ENCODE measurements at regions not wholly inside any gene's neighbourhood (a gene's known extent, or its start where the extent isn't known, plus 50 kb on each side); places are given as distances from the start of the nearest gene placed in this dataset.
"Not testable (repeated sequence)": the region's sequence is repeated elsewhere in the genome, so short reads cannot be mapped to it uniquely, and the experiment has no call there.

- no peak for DNase-seq (ENCODE audit: missing footprints)
- intact Hi-C loops (cut with DNase I) = no loop called here
- ATAC-seq = no peak
These were observed 102.6 kb downstream of the CAAP1 start for GRCh38 chr9:26789959-26790358.

- intact Hi-C loops (cut with DNase I) = no loop called here
- ATAC-seq = no peak
These were observed 106.0 kb downstream of the CAAP1 start for GRCh38 chr9:26786564-26786963.

GRCh38 chr9:26782899-26783298 lies 109.7 kb downstream of the CAAP1 start:
- intact Hi-C loops (cut with DNase I) = no loop called here
- ATAC-seq = no peak
- DNase-seq (ENCODE audit: missing footprints) = no peak

More at GRCh38 chr9:26786564-26786963, 106.0 kb downstream of the CAAP1 start:
- no peak for DNase-seq (ENCODE audit: missing footprints)

- DNase-seq (ENCODE audit: missing footprints) (no peak), ATAC-seq (no peak)
- intact Hi-C loops (cut with DNase I) = no loop called here
These were observed 110.7 kb downstream of the CAAP1 start for GRCh38 chr9:26781906-26782305.

DNA sequence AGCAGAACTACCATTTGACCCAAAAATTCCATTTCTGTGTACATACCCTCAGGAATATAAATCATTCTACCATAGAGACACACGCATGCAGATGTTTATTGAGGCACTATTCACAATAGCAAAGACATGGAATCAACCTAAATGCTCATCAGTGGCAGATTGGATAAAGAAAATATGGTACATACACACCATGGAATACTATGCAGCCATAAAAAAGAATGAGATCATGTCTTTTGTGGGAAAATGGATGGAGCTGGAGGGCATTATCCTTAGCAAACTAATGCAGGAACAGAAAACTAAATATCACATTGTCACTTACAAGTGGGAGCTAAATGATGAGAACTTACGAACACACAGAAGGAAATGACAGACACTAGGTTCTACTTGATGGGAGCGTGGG lies 112.3 kb downstream of the CAAP1 start:
- DNase-seq (ENCODE audit: missing footprints); ATAC-seq; intact Hi-C loops (cut with DNase I): not testable (repeated sequence)

- intact Hi-C loops (cut with DNase I) = no loop called here
- no peak for ATAC-seq
- no peak for DNase-seq (ENCODE audit: missing footprints)
These were observed 113.5 kb downstream of the CAAP1 start for GRCh38 chr9:26779062-26779461.

DNA sequence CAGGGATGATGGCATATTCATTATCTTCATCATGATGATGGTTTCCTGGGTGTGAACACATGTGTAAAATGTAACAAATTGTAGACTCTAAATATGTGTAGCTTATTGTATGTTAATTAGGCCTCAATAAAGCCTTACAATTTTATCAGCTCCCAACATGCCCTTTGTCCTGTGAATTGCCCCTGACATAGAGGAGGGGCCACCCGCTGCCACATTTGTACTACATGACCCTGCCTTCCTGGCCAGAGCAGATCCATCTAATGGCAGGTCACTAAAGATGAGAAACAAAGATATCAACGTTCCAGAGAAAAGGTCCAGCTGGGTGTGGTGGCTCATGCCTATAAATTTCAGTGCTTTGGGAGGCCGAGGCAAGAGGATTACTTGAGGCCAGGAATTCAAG lies 117.2 kb downstream of the CAAP1 start:
- DNase-seq (ENCODE audit: missing footprints) = no peak
- intact Hi-C loops (cut with DNase I) = no loop called here
- no peak for ATAC-seq

DNA sequence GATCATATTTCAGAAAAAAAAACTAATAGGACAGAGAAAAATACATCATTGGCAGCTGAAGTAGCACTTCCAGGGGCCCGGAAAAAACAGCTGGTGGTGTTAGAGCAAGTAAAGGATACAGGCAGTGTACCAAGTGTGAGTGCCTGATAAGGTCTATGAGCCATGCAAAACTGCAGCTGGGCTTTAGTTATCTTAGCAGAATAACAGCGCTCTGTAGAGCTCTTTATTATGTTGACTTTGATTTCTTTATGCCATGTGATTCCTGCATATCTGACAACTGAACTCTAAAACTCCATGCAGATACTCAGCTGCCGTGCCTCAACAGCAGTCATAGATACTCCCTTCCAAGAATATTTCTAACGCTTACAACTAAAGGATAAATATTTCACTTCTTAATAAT lies 119.5 kb downstream of the CAAP1 start:
- DNase-seq (ENCODE audit: missing footprints) = no peak
- ATAC-seq = no peak
- intact Hi-C loops (cut with DNase I) = no loop called here

DNA sequence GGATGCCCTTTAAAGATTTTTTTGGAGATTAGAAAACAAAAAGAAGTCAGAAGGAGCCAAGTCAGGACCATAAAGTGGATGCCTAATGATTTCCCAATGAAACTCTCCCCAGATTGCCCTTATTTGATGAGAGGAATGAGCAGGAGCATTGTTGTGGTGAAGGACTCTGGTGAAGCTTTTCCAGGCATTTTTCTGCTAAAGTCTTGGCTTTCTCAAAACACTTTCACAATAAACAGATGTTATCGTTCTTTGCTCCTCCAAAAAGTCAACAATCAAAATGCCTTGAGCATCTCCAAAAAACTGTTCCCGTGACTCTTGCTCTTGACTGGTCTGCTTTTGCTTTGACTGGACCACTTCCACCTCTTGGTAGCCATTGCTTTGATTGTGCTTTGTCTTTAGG lies 121.8 kb downstream of the CAAP1 start:
- DNase-seq (ENCODE audit: missing footprints) (no peak), ATAC-seq (no peak)
- intact Hi-C loops (cut with DNase I) = no loop called here

- DNase-seq (ENCODE audit: missing footprints) (no peak), ATAC-seq (no peak)
- intact Hi-C loops (cut with DNase I) = no loop called here
These were observed 124.5 kb downstream of the CAAP1 start for GRCh38 chr9:26768145-26768544.

DNA sequence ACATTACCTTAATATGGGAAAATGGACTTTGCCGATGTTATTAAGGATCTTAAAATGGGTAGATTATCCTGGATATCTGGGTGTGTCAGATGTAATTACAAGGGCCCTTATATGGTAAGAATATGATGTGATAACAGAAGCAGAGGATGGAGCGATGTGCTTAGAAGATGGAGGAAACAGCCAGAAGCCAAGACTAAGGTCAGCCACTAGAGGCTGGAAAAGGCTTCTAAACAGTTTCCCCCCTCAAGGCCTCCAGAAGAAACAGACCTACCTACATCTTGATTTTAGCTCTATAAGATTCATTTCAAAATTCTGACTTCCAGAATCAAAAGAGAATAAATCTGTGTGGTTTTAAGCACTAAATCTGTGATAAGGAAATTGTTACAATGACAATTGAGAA lies 131.9 kb downstream of the CAAP1 start:
- intact Hi-C loops (cut with DNase I) = no loop called here
- ATAC-seq (no peak), DNase-seq (ENCODE audit: missing footprints) (no peak)

GRCh38 chr9:26758655-26759054 lies 133.9 kb downstream of the CAAP1 start:
- intact Hi-C loops (cut with DNase I) = no loop called here
- ATAC-seq (no peak), DNase-seq (ENCODE audit: missing footprints) (no peak)

DNA sequence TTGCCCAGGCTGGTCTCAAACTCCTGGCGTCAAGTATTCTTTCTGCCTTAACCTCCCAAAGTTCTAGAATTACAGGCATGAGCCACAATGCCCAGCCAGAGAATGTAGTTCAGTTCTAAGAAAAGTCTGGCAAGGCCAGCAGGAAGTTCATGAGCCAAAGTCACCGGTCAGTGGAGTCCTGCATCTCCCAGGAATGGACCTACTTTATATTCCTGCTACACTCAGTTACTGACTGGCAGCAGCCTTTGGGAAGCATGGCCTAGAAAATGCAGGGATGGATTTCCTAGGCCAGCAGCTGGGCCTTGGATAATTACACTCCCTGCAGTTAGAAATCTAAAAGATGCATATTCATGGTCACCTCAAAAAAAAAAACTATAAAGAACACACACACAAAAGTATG lies 135.7 kb downstream of the CAAP1 start:
- DNase-seq (ENCODE audit: missing footprints) (no peak), ATAC-seq (no peak)
- intact Hi-C loops (cut with DNase I) = no loop called here

DNA sequence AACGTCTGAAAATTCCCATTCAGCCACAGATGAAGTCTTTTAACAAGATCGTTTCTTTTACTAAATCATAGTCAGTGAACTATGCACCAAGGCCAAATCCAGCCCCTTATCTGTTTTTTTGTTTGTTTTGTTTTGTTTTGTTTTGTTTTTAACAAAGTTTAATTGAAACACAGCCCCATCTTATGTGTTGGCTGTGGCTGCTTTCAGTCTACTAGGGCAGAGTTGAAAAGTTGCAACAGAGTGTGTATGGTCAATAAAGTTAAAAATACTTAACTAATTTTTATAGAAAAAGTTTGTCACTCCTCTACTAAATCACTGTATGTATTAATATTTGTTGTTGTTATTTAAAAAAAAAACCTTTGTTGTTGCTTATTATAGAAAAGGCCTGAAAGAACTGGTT lies 137.1 kb downstream of the CAAP1 start:
- intact Hi-C loops (cut with DNase I) = no loop called here
- ATAC-seq (no peak), DNase-seq (ENCODE audit: missing footprints) (no peak)

DNA sequence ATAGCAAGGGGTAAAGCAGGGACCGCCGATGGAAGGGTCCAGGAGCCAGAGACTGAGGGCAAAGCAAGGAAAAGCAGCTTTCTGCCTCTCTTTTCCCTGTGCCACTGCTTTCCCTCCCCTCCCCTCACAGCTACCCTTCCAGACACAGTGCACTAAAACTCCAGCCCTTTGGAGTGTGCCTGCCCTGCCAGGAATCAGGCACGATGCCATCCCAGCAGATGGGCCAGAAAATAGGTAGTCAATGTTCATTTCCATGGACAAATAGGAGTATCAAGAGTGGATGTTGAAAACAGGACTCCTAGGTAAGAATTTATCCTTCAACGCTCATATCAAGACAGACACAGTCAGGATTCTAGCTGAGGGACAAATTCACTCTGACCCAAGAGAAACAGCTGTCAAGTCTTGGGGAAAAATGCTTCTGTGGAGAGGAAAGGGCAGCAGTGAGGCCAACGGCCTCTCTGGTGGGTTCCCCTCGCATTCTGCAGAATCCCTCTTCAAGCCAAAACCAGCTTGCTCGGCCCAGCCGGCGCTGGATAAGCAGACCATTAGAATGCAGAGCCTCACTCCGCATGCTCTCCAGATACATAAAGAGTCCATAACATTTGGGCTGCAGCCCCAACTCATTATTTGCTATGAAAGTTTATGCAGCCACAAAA lies 138.0 kb downstream of the CAAP1 start:
- intact Hi-C loops (cut with DNase I) = no loop called here
- no peak for DNase-seq (ENCODE audit: missing footprints)
- ATAC-seq = no peak

DNA sequence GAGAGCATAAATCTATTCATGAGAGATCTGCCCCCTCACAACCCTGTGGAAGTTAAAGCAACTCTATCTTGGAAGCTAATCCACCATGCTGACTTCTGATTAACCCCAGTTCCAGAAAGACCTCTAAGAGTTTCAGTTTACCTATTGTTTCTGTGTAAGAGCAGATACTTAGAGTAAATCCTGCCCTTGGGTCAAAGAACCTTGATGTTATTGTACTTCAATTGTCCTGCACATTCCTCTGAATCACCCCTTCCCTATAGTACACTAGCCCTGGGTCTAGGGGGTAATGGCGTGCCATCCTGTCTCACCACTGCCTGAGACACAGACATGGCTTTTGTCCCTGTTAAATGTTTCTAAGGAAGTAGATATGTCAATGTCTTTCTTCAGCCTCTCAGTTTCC lies 138.6 kb downstream of the CAAP1 start:
- DNase-seq (ENCODE audit: missing footprints) (no peak), ATAC-seq (no peak)
- intact Hi-C loops (cut with DNase I) = no loop called here

DNA sequence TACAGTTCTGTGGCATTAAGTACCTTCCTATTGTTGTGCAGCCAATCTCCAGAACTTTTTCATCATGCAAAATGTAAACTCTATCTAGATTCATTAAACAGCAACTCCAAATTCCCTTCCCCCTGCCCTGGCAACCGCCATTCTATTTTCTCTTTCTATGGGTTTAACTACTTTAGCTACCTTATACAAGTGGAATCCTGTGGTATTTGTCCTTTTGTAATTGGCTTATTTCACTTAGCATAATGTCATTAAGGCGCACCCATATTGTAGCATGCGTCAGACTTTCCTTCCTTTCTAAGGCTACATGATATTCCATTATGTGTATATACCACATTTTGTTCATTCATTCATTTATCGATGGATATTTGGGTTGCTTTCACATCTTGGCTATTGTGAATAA lies 142.4 kb downstream of the CAAP1 start:
- ATAC-seq = no peak
- intact Hi-C loops (cut with DNase I) = no loop called here
- no peak for DNase-seq (ENCODE audit: missing footprints)

DNA sequence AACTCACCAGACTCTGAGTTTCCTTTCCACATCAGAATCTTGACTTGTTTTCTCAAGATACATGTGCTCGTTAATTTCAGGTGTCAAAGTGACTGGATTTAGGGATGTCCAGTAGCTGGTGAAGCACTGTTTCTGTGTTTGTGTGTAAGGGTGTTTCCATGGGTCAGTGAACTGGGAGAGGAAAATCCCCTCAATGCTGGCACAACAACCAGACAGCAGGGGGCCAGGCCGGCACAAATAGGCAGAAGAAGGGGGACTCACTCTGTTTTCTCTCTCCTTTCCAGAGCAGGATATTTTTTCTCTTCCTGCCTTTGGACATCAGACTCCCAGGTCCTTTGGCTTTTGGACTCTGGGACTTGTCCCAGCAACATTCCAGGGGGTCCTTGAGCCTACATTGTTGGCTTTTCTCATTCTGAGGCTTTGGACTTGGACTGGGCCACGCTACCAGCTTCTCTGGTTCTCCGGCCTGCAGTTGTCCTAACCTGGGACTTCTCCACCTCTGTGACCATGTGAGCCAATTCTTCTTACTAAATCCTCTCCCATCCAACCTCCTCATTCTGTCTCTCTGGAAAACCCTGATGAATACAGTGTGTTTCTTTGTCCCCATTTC lies 144.0 kb downstream of the CAAP1 start:
- no peak for DNase-seq (ENCODE audit: missing footprints)
- intact Hi-C loops (cut with DNase I) = no loop called here
- ATAC-seq = no peak

DNA sequence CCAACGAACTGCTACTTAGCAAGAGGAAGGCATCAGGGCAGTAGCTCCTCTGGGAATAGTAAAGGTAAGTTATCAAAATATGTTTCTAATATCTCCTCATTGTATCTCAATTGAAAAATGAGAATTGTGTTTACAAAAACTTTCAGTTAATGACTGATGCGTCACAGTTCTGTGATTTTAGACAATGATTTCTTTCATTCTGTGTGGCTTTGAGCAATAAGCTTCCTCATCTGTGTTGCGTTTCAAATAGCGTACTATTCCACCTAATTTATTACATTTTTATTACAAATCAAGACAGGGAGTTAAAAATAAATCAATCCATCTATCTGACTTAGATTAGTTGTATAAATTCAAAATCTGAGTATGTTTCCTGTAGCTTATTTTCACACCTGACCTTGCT lies 145.0 kb downstream of the CAAP1 start:
- ATAC-seq (no peak), DNase-seq (ENCODE audit: missing footprints) (no peak)
- intact Hi-C loops (cut with DNase I) = no loop called here

DNA sequence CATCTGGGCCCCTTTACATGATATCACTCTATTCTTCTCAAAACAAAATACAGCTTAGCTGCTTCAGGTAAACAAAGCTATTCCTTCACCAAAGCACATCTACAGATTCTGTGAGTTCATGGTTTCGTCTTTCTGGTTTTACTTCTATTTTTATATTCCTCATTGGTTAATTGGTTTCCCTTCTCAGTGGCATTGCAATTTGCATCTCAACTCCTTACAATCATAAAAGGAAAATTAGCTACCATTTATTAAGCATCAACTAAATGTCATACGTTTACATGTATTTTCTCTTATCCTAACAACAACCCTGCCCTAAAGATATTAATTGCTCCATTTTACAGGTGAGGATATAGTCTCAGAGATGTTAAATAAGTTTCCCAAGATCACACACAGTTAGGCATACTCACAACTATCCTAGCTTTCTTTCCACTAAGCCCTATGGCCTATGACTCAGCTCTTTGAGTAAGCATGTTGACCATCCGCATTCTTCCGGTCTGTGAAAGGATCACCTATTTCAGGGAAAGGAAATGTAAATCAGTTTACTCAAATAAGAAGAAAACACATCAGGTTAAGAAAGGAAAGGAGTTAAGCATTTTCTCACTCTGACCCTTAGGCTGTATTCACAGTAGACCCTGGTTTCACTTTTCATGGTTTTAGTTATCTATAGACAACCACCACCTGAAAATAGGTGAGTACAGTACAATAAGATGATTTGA lies 146.1 kb downstream of the CAAP1 start:
- ATAC-seq (no peak), DNase-seq (ENCODE audit: missing footprints) (no peak)
- intact Hi-C loops (cut with DNase I) = no loop called here

Data from Right ventricle myocardium inferior (tissue), 1 donor.